Amygdala (tissue), 56 donors: ENCODE measurements at regions not wholly inside any gene's neighbourhood (a gene's known extent, or its start where the extent isn't known, plus 50 kb on each side); places are given as distances from the start of the nearest gene placed in this dataset.

Experiments used
- DNase-seq, 56 donors: peaks; one replicate each; lab custom pipeline; 2025; lab: John Stamatoyannopoulos, UW

- no peak for DNase-seq
These were observed 795.8 kb downstream of the QKI start for GRCh38 chr6:164210323-164210722.

GRCh38 chr6:164208371-164208770 is 793.9 kb downstream of the QKI start:
- DNase-seq, result no peak

- DNase-seq, result no peak
These were observed 792.4 kb downstream of the QKI start for GRCh38 chr6:164206807-164207423.

GRCh38 chr6:164200071-164200470 is 785.6 kb downstream of the QKI start:
- DNase-seq, result no peak

- DNase-seq, result no peak
These were observed 781.4 kb downstream of the QKI start for GRCh38 chr6:164195942-164196281.

GRCh38 chr6:164195278-164195941 is 780.9 kb downstream of the QKI start:
- no peak for DNase-seq

GRCh38 chr6:164188861-164189260 is 774.3 kb downstream of the QKI start:
- no peak for DNase-seq

DNA sequence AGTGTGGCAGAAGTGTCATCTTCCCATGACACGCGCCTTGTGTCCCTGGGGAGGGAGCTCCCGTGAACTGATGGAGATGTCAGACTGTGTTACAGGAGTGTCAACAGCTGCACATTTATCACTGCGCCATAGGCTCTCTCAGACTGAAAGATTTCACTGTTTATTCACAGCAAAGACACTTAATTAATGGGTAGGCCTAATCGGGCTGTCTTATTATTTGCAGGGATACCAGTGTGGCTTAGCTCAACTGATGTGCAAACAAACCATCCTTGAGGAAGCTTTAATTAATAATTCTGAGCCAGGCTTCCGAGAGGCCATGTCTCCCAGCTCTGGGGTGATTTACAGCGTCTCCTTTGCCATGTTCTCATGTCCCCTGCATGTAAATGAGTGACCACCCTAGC is 771.0 kb downstream of the QKI start:
- peak in 4 of 56 donors; percentile 7 to 37 (median 19) for DNase-seq

DNA sequence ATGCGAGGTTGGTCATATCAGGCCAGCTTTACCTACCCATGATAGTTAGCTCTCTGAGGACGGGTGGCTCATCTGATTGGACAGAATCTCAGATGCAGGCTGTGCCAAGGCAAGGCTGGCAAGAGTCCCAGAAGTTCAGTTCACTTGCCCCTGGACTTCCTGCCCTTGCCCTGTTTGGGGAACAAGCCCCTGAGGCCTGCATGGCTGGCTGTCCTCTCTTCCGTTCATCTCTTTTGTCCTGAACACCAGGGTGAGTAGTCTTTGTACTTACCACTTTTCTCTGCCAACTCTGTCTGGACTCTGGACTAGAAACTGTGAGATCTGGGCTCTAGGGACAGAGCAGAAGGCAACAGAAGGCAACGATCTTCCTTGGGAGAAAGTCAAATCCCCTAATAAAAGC is 769.9 kb downstream of the QKI start:
- peak in 3 of 56 donors; percentile 3 to 29 (median 9) for DNase-seq

- no peak for DNase-seq
These were observed 769.1 kb downstream of the QKI start for GRCh38 chr6:164183556-164184123.

- DNase-seq, result no peak
These were observed 764.3 kb downstream of the QKI start for GRCh38 chr6:164178679-164179332.

GRCh38 chr6:164169355-164169754 is 754.8 kb downstream of the QKI start:
- DNase-seq, result no peak

GRCh38 chr6:164168595-164168994 is 754.1 kb downstream of the QKI start:
- peak in 1 of 56 donors; percentile 30 for DNase-seq

- DNase-seq, result peak in 11 of 56 donors; percentile 9 to 52 (median 22)
These were observed 753.4 kb downstream of the QKI start for GRCh38 chr6:164167873-164168405.

- DNase-seq, result no peak
These were observed 752.5 kb downstream of the QKI start for GRCh38 chr6:164166996-164167395.

DNA sequence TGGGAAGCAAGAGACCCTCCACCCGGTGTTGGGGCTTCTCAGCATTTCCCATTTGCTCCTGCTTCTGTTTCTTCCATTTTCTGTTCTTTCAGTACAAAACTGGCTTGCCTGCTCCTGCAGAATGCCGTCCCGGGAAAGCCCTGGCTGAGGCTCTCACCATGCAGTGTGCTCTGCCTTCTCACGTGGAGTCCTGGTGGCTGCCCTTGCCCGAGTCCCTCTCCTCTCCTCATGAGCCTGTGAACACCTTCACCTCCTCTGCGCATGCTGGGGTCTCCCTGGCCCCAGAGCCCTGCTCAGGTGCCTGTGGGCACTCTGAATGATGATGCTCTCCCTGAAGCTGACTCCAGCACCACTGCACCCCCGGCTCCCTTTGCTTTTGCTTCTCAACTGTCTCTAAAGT is 752.0 kb downstream of the QKI start:
- no peak for DNase-seq

GRCh38 chr6:164164876-164165275 is 750.4 kb downstream of the QKI start:
- DNase-seq, result no peak

DNA sequence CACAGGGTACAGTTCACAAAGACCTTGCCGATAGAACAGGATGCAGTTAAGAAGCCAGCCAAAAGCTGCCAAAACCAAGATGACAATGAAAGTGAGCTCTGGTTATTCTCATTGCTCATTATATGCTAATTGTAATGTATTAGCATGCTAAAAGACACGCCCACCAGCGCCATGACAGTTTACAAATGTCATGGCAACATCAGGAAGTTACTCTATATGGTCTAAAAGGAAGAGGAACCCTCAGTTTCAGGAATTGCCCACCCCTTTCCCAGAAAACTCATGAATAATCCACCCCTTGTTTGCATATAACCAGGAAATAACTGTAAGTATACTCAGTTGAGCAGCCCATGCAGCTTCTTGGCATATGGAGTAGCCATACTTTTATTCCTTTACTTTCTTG is 748.7 kb downstream of the QKI start:
- DNase-seq, result no peak

GRCh38 chr6:164159061-164159460 is 744.5 kb downstream of the QKI start:
- no peak for DNase-seq

- DNase-seq, result no peak
These were observed 740.1 kb downstream of the QKI start for GRCh38 chr6:164154588-164154987.

DNA sequence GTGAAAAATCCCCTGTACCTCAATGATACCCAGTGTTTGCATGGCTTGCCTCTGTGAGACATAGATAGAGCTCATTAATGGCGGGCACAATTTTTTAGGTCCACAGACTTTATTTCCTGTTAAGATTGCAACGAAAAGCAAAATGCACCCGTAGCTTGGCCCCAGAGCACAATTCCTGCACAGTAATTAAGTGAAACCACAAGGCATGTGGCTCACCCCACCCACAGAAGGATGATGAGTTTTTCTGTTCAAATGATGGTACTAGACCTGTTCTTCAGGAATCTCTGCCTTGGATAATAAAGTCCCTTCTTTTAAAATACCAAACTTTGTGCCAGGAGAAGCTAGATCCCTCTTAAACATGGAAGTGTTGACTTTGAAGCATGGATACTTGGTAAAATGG is 738.1 kb downstream of the QKI start:
- no peak for DNase-seq
